ENCODE measurements at regions not wholly inside any gene's neighbourhood (a gene's known extent, or its start where the extent isn't known, plus 50 kb on each side); places are given as distances from the start of the nearest gene placed in this dataset.

DNA sequence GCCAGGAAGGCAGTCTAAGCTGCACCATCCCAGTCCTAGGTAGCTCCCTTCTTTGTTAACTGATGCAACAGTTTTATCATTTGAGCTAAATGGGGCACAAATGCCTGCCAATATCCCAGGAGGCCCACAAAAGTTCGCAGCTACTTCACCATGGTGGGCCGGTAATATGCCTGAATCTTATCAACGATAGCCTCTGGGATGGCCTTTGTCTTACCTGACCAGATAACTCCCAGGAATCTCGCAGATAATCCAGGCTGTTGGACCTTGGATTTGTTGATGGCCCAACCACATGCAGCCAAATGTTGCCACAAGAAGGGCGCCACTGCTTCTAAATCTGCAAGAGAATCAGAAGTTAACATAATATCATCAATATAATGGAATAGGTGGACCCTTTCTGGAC lies 83.8 kb upstream of the ATP10B start:
- H3K36me3 ChIP-seq, result no peaks in the 10 kb centered on the region
- TF ChIP-seq, protein P1, sequence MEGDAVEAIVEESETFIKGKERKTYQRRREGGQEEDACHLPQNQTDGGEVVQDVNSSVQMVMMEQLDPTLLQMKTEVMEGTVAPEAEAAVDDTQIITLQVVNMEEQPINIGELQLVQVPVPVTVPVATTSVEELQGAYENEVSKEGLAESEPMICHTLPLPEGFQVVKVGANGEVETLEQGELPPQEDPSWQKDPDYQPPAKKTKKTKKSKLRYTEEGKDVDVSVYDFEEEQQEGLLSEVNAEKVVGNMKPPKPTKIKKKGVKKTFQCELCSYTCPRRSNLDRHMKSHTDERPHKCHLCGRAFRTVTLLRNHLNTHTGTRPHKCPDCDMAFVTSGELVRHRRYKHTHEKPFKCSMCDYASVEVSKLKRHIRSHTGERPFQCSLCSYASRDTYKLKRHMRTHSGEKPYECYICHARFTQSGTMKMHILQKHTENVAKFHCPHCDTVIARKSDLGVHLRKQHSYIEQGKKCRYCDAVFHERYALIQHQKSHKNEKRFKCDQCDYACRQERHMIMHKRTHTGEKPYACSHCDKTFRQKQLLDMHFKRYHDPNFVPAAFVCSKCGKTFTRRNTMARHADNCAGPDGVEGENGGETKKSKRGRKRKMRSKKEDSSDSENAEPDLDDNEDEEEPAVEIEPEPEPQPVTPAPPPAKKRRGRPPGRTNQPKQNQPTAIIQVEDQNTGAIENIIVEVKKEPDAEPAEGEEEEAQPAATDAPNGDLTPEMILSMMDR (IDR thresholded peaks at IDR 0.05), result no peak
- H3K4me3 ChIP-seq, result no peak overlapping the region
- DNase-seq, result no peak
- no peaks in the 10 kb centered on the region for H3K9me3 ChIP-seq
- no peak overlapping the region for H3K27ac ChIP-seq
- intact Hi-C loops (cut with DNase I; ENCODE audit: low total_unique reads), result no loop called here
- H3K27me3 ChIP-seq, result no peaks in the 10 kb centered on the region
- no peaks in the 10 kb centered on the region for H3K4me1 ChIP-seq

DNA sequence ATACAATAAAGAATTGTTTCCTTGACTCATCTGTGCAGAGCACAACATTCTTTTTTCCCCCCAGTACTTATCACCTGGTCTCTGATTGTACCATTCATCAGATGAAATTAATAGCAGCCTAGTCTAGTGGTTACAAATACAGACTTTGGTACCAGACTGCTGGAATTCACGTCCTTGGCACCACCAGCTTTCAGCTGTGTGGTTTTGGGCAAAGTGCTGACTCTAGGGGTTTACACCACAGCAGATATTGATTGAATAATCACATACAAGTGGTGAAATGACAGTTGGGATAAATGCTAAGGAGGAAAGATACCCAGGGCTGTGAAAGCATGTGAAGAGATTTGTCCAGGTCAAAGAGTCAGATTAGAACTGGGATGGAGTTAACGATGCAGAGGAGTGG lies 79.3 kb upstream of the ATP10B start:
- H3K9me3 ChIP-seq, result no peaks in the 10 kb centered on the region
- no peaks in the 10 kb centered on the region for H3K36me3 ChIP-seq
- no peak overlapping the region for H3K27ac ChIP-seq
- H3K4me3 ChIP-seq, result no peak overlapping the region
- DNase-seq, result no peak
- TF ChIP-seq, protein P1 (IDR thresholded peaks at IDR 0.05), result no peak
- no peaks in the 10 kb centered on the region for H3K4me1 ChIP-seq
- intact Hi-C loops (cut with DNase I; ENCODE audit: low total_unique reads), result no loop called here
- no peaks in the 10 kb centered on the region for H3K27me3 ChIP-seq

DNA sequence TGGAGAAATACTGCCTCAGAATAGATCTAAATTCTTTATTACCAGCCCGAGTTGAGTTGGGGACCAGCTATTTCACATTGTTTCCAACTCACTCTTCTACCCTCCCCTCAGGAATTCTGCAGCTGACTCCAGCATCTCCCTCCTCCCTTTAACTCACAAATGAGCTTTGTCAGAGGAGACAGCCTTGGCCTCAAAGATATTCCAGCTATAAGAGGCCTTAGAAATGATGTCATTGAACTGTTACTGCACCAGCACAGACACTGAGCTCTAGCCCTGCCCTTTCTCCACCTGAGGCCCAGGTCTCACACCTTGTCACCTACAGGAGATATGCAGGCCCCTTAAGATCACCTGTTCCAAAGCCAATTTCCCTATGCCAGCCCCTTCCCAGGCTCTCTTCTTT lies 78.4 kb upstream of the ATP10B start:
- H3K27me3 ChIP-seq, result no peaks in the 10 kb centered on the region
- H3K27ac ChIP-seq, result no peak overlapping the region
- TF ChIP-seq, protein P1 (IDR thresholded peaks at IDR 0.05), result no peak
- no peaks in the 10 kb centered on the region for H3K36me3 ChIP-seq
- intact Hi-C loops (cut with DNase I; ENCODE audit: low total_unique reads), result no loop called here
- DNase-seq, result no peak
- H3K4me1 ChIP-seq, result no peaks in the 10 kb centered on the region
- H3K4me3 ChIP-seq, result no peak overlapping the region
- H3K9me3 ChIP-seq, result no peaks in the 10 kb centered on the region

GRCh38 chr5:160929906-160930305 lies 77.9 kb upstream of the ATP10B start:
- Histone ChIP-seq H3K36me3 (no peaks in the 10 kb centered on the region), H3K27me3 (no peaks in the 10 kb centered on the region), H3K27ac (no peak overlapping the region), H3K4me1 (no peaks in the 10 kb centered on the region), H3K9me3 (no peaks in the 10 kb centered on the region), H3K4me3 (no peak overlapping the region)
- intact Hi-C loops (cut with DNase I; ENCODE audit: low total_unique reads), result no loop called here
- TF ChIP-seq, protein P1 (IDR thresholded peaks at IDR 0.05), result no peak
- no peak for DNase-seq

DNA sequence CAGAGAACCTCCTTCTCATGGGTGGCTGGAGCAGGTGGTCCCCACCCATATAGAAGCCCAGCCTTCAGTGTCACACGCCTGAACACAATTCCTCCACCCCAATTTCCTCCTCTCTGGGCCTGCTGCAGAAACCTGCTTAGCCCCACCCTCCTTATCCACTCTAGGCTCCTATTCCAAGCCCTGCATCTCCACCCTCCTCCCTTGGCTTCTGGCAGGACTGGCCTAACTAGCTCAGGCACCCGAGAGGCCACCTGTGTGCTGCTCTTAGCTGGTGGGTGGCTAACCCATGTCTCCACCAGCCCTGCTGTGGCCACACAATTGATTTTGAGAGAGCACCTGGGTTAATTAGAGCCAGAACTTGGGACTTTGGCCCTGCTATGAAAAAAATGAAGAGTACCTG lies 77.3 kb upstream of the ATP10B start:
- intact Hi-C loops (cut with DNase I; ENCODE audit: low total_unique reads), result no loop called here
- Histone ChIP-seq H3K27me3 (no peaks in the 10 kb centered on the region), H3K9me3 (no peaks in the 10 kb centered on the region), H3K27ac (no peak overlapping the region), H3K36me3 (no peaks in the 10 kb centered on the region), H3K4me1 (no peaks in the 10 kb centered on the region), H3K4me3 (no peak overlapping the region)
- TF ChIP-seq, protein P1 (IDR thresholded peaks at IDR 0.05), result no peak
- no peak for DNase-seq

DNA sequence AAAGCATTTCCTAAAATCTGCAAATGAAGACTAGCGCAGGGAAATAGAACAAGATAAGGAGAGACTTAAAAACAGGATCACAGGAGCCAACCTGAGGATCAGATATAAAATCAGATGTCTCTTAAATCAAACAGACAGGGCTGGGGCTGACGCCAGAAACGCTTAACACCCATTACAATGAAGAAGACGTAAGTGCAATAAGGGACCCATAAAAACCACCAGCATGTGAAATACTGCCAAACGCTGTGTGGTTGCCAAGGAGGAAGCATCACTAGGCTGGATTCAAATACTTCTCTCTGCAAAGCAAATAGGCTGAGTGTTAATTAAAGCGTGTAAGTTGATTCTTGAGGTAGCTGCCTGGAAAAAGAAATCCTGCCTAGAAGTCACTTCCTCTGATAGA lies 74.4 kb upstream of the ATP10B start:
- no peaks in the 10 kb centered on the region for H3K9me3 ChIP-seq
- no peaks in the 10 kb centered on the region for H3K36me3 ChIP-seq
- TF ChIP-seq, protein P1 (IDR thresholded peaks at IDR 0.05), result no peak
- H3K4me3 ChIP-seq, result no peak overlapping the region
- H3K4me1 ChIP-seq, result no peaks in the 10 kb centered on the region
- no peak overlapping the region for H3K27ac ChIP-seq
- intact Hi-C loops (cut with DNase I; ENCODE audit: low total_unique reads), result no loop called here
- no peak for DNase-seq
- H3K27me3 ChIP-seq, result no peaks in the 10 kb centered on the region

Data from tibial artery (tissue), 4 donors.